Fibroblast of pulmonary artery (primary cell): ENCODE measurements at regions not wholly inside any gene's neighbourhood (a gene's known extent, or its start where the extent isn't known, plus 50 kb on each side); places are given as distances from the start of the nearest gene placed in this dataset.

Experiments
- DNase-seq: peaks from one replicate; pipeline ENCODE4 v3.0.0-alpha.2; 2010; ENCODE audit warnings: low read depth
- H3K4me3 ChIP-seq: replicated peaks from 2 replicates; pipeline ENCODE4 v1.5.1; 2011; ENCODE audit warnings: low read depth, mild to moderate bottlenecking, control low read depth, low read length, moderate library complexity
- CTCF ChIP-seq: IDR thresholded peaks from 2 replicates; pipeline ENCODE4 v1.5.1; 2011; ENCODE audit warnings: mild to moderate bottlenecking, control low read depth, low read length, inconsistent platforms; ENCODE audit errors: missing control alignments

- no peak for TF ChIP-seq CTCF
- no peak overlapping the region for H3K4me3 ChIP-seq
- no peak for DNase-seq
These were observed 110.2 kb downstream of the CPZ start for GRCh38 chr4:8702516-8703400.

GRCh38 chr4:8702020-8702495 is 109.5 kb downstream of the CPZ start:
- DNase-seq: no peak
- no peak for TF ChIP-seq CTCF
- no peak overlapping the region for H3K4me3 ChIP-seq

GRCh38 chr4:8701126-8702019 is 108.8 kb downstream of the CPZ start:
- H3K4me3 ChIP-seq: no peak overlapping the region
- TF ChIP-seq CTCF: no peak
- DNase-seq: no peak

GRCh38 chr4:8700531-8700930 is 108.0 kb downstream of the CPZ start:
- no peak for TF ChIP-seq CTCF
- no peak overlapping the region for H3K4me3 ChIP-seq
- DNase-seq: no peak

GRCh38 chr4:8699479-8700145 is 107.0 kb downstream of the CPZ start:
- DNase-seq: no peak
- no peak for TF ChIP-seq CTCF
- no peak overlapping the region for H3K4me3 ChIP-seq

- no peak overlapping the region for H3K4me3 ChIP-seq
- DNase-seq: no peak
- TF ChIP-seq CTCF: no peak
These were observed 106.5 kb downstream of the CPZ start for GRCh38 chr4:8699063-8699385.
